HCT116 (cell line): ENCODE measurements at regions not wholly inside any gene's neighbourhood (a gene's known extent, or its start where the extent isn't known, plus 50 kb on each side); places are given as distances from the start of the nearest gene placed in this dataset.

Experiments
- ATAC-seq: fragments of 200-7000 bp; cut with Tn5 transposase; 2 replicates; pipeline ENCODE4 v1.9.1; 2020; ENCODE audit warnings: mild to moderate bottlenecking, moderate library complexity
- BruUV-seq: library from RNA; stranded (reverse); fragments of 400-500 nt; replicated peaks from 2 replicates; lab custom pipeline; 2021; lab: Mats Ljungman, UMichigan
- CTCF ChIA-PET: fragments of 300-600 bp; sonication (Branson Sonifier 250); formaldehyde crosslinking; loops from one replicate; lab custom pipeline; 2021; ENCODE audit warnings: antibody characterized with exemption; lab: Charles Lee
- POLR2A ChIA-PET: fragments of 300-600, 350-600 bp; sonication (Branson Sonifier 250); formaldehyde crosslinking; loops from one replicate; lab custom pipeline; 2021; ENCODE audit warnings: antibody characterized with exemption; lab: Charles Lee
- RAD21 ChIA-PET, 2 experiments: fragments of 300-600 bp; sonication (Branson Sonifier 250); formaldehyde crosslinking; loops; one replicate each; lab custom pipeline; 2023; ENCODE audit warnings: low total read pairs in 2 of 2; ENCODE audit not compliant: uncharacterized antibody in 2 of 2, unreplicated experiment in 2 of 2, low non-redundant PET in 1 of 2; lab: Charles Lee
- DNase-seq: peaks from one replicate; pipeline ENCODE4 v3.0.0-alpha.2; 2010; ENCODE audit warnings: low read depth, low spot score
- H2AFZ ChIP-seq: fragments of 200-600 bp; shearing (Covaris generic), sonication (generic); 2 replicates; pipeline ENCODE4 v1.6.1; 2017; ENCODE audit warnings: low read depth, mixed run types, mixed read lengths, antibody characterized with exemption, low read length; ENCODE audit not compliant: poor library complexity, severe bottlenecking
- H3K27ac ChIP-seq: 2 replicates; pipeline ENCODE4 v1.5.1; 2012; ENCODE audit warnings: low read depth, low read length
- H3K27me3 ChIP-seq: fragments of 200-600 bp; sonication (generic); 2 replicates; pipeline ENCODE4 v1.6.1; 2016; ENCODE audit warnings: mixed run types, low read length, mixed read lengths; ENCODE audit not compliant: insufficient read depth
- H3K36me3 ChIP-seq, 2 experiments: fragments of 200-500 bp in 1 of 2; fragments of 200-600 bp in 1 of 2; sonication (Bioruptor generic) in 1 of 2; sonication (generic) in 1 of 2; 2 replicates each; pipeline versions ENCODE4 v1.5.1 to v1.6.1; 2014 to 2016; ENCODE audit warnings: low read length in 2 of 2, inconsistent platforms in 1 of 2, mixed read lengths in 1 of 2, mixed run types in 1 of 2; ENCODE audit not compliant: insufficient read depth in 2 of 2, control insufficient read depth in 1 of 2
- H3K4me1 ChIP-seq, 2 experiments: fragments of 200-600 bp in 1 of 2; sonication (generic) in 1 of 2; 2 replicates each; pipeline versions ENCODE4 v1.5.1 to v1.6.1; 2012 to 2017; ENCODE audit warnings: low read length in 2 of 2, inconsistent platforms in 1 of 2, mild to moderate bottlenecking in 1 of 2, mixed read lengths in 1 of 2, mixed run types in 1 of 2, moderate library complexity in 1 of 2; ENCODE audit not compliant: insufficient read depth in 2 of 2, control insufficient read depth in 1 of 2
- H3K4me2 ChIP-seq: fragments of 200-600 bp; sonication (generic); 2 replicates; pipeline ENCODE4 v1.6.1; 2017; ENCODE audit warnings: mixed run types, low read length, mixed read lengths
- H3K4me3 ChIP-seq, 2 experiments: fragments of 200-600 bp in 1 of 2; sonication (generic) in 1 of 2; replicated peaks in 1 of 2; 2 replicates each; pipeline ENCODE4 v1.5.1; 2011 to 2016; ENCODE audit warnings: low read length in 2 of 2, control low read depth in 1 of 2, low read depth in 1 of 2, mild to moderate bottlenecking in 1 of 2, mixed read lengths in 1 of 2, mixed run types in 1 of 2
- H3K79me2 ChIP-seq: fragments of 200-600 bp; sonication (generic); 2 replicates; pipeline ENCODE4 v1.6.1; 2017; ENCODE audit warnings: mild to moderate bottlenecking, mixed run types, low read length, moderate library complexity, mixed read lengths; ENCODE audit not compliant: insufficient read depth
- H3K9ac ChIP-seq: fragments of 200-600 bp; sonication (generic); 2 replicates; pipeline ENCODE4 v1.6.1; 2016; ENCODE audit warnings: low read length, mixed read lengths
- H3K9me2 ChIP-seq: fragments of 200-600 bp; sonication (generic), shearing (Covaris generic); 2 replicates; pipeline ENCODE4 v1.6.1; 2017; ENCODE audit warnings: mixed run types, mild to moderate bottlenecking, moderate library complexity; ENCODE audit not compliant: insufficient read depth
- H3K9me3 ChIP-seq, 2 experiments: fragments of 200-500 bp in 1 of 2; fragments of 200-600 bp in 1 of 2; sonication (Bioruptor generic) in 1 of 2; sonication (generic) in 1 of 2; 2 replicates each; pipeline ENCODE4 v1.6.1; 2014 to 2017; ENCODE audit warnings: low read length in 2 of 2, mixed read lengths in 2 of 2, inconsistent platforms in 1 of 2, low read depth in 1 of 2, mild to moderate bottlenecking in 1 of 2, mixed run types in 1 of 2, moderate library complexity in 1 of 2; ENCODE audit not compliant: control insufficient read depth in 1 of 2, insufficient read depth in 1 of 2
- H4K20me1 ChIP-seq: fragments of 200-600 bp; sonication (generic), shearing (Covaris generic); 2 replicates; pipeline ENCODE4 v1.6.1; 2017; ENCODE audit warnings: mixed run types, mild to moderate bottlenecking, moderate library complexity; ENCODE audit not compliant: insufficient read depth
- CBX3 ChIP-seq: IDR thresholded peaks from 2 replicates; pipeline ENCODE4 v1.6.1; 2012; ENCODE audit warnings: low read depth
- EGR1 ChIP-seq: IDR thresholded peaks from 2 replicates; pipeline ENCODE4 v1.6.1; 2012; ENCODE audit warnings: low read depth
- ELF1 ChIP-seq: IDR thresholded peaks from 2 replicates; pipeline ENCODE4 v1.6.1; 2012; ENCODE audit warnings: low read depth, borderline replicate concordance
- EZH2phosphoT487 ChIP-seq: fragments of 200-600 bp; IDR thresholded peaks from 2 replicates; pipeline ENCODE4 v1.6.1; 2018; ENCODE audit warnings: antibody characterized with exemption, borderline replicate concordance
- MAX ChIP-seq: IDR thresholded peaks from 2 replicates; pipeline ENCODE4 v1.6.1; 2012
- RAD21 ChIP-seq: IDR thresholded peaks from 2 replicates; pipeline ENCODE4 v1.6.1; 2012; ENCODE audit warnings: low read depth, mild to moderate bottlenecking
- SIN3A ChIP-seq: IDR thresholded peaks from 2 replicates; pipeline ENCODE4 v1.6.1; 2012; ENCODE audit warnings: low read depth
- TCF7L2 ChIP-seq: IDR thresholded peaks from 2 replicates; pipeline ENCODE4 v1.7.0; 2011; ENCODE audit warnings: borderline replicate concordance, inconsistent platforms; ENCODE audit not compliant: insufficient read depth, insufficient read length; ENCODE audit errors: extremely low read depth
- YY1 ChIP-seq: IDR thresholded peaks from 2 replicates; pipeline ENCODE4 v1.6.1; 2011; ENCODE audit warnings: low read length, low read depth, moderate library complexity, mild to moderate bottlenecking; ENCODE audit not compliant: insufficient replicate concordance; ENCODE audit errors: extremely low read depth
- ZBTB33 ChIP-seq: IDR thresholded peaks from 2 replicates; pipeline ENCODE4 v1.6.1; 2011; ENCODE audit warnings: mild to moderate bottlenecking, low read length, moderate library complexity; ENCODE audit not compliant: insufficient replicate concordance; ENCODE audit errors: extremely low read depth
- intact Hi-C: fragments of 100-400 bp; cut with micrococcal nuclease; formaldehyde crosslinking; loops from 2 replicates; pipeline ENCODE4 v1.10.0; 2022

- ChIA-PET RAD21 (no interaction called here), CTCF (no interaction called here), POLR2A (no interaction called here)
- no peak for TF ChIP-seq RAD21
- no peak for TF ChIP-seq ZBTB33
- no peak for TF ChIP-seq CBX3
- TF ChIP-seq EGR1: no peak
- TF ChIP-seq EZH2phosphoT487: no peak
- TF ChIP-seq ELF1: no peak
- TF ChIP-seq MAX: no peak
- TF ChIP-seq TCF7L2: no peak
- TF ChIP-seq SIN3A: no peak
- no peak for TF ChIP-seq YY1
- DNase-seq (no peak), ATAC-seq (no peak)
- Histone ChIP-seq H3K4me1 (peaks cover 0 to 9% of the 10 kb centered on the region in 2 experiments; a peak in 2 of 4 replicates), H3K36me3 (no peaks in the 10 kb centered on the region), H3K9me2 (no peaks in the 10 kb centered on the region), H3K9me3 (no peaks in the 10 kb centered on the region), H3K4me3 (no peak overlapping the region), H4K20me1 (no peaks in the 10 kb centered on the region), H3K27me3 (no peaks in the 10 kb centered on the region), H3K4me2 (no peak overlapping the region), H3K9ac (no peak overlapping the region), H3K27ac (no peak overlapping the region), H3K79me2 (no peaks in the 10 kb centered on the region), H2AFZ (no peak overlapping the region)
- no TSS peak for BruUV-seq
- intact Hi-C loops: loop anchor here (10.0 kb wide), 1 partner anchor 298 kb away; no protein-coding TSS in a partner anchor
These were observed 172.5 kb downstream of the PLPP3 start for GRCh38 chr1:56406821-56407220.
